Right lung (tissue), 2 donors: ENCODE measurements at regions not wholly inside any gene's neighbourhood (a gene's known extent, or its start where the extent isn't known, plus 50 kb on each side); places are given as distances from the start of the nearest gene placed in this dataset.
"Not testable (repeated sequence)": the region's sequence is repeated elsewhere in the genome, so short reads cannot be mapped to it uniquely, and the experiment has no call there.

Experiments
- DNase-seq, 2 donors: peaks; one replicate each; pipeline ENCODE4 v3.0.0-alpha.2; 2013

DNA sequence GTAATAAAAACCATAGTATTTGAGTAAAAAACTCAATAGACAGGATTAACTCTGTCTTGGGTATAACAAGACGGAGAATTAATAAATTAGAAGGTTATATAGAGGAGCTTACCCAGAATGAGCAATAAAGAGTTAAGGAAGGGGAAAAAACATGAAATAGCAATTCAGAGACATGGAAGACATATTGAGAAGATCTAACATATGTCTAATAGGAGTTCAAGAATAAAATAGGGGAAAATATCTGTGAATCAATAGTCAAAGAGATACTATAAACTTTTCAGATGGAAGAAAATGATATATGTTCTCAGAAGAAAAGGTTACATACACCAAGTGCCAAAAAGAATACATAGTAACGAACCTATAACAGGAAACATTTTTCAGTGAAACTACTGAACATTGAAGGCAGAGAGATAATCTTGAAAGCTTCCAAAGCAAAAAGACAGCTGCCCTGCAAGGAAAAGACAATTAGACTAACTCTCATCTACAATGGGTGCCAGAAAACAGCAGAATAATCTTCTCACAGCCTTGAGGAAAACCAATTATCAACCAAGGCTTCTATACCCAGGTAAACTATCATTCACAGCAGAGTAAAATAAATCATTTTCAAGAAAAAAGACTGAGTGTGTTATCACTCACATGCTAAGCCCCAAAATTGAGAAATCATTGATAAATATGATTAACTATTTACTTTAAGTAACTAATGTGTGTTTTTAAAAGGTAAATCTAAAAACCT is 106.0 kb downstream of the ENC1 start:
- no peak for DNase-seq

DNA sequence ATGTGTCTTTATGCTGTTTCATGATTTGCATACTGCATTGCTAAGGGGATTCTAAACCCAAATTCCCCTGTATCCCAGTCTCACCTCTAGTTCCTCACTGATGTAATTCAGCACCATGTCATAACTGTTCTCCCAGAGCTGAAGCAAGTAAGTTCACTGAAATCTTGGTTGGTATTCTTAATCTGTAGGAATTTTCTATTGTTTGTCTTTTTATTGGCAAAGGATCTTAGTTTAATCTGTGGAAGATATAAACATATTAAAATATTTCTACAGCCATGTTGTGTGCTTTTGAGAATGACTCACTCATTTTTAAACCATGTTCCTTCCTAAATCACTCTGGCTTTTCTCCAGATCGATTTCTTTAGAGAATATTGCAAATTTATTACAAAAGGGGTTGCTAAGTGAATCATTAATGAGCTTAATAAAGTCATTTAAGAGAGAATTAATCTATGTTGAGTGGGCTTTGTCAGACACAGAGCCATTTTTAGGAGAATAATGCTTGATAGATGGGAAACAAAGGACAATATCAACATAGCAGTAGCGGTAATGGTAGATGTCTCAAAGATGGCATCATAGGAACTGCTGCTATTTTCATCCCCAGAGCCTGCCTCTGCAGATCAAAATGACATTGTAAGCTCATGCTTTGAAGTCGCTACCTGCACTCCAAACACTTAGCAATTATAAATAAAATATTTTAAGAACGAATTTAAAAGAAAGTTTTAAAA is 110.0 kb downstream of the ENC1 start:
- DNase-seq = no peak

- DNase-seq = no peak
Measured at GRCh38 chr5:74529101-74529500, 111.4 kb downstream of the ENC1 start.

GRCh38 chr5:74526111-74526510 is 114.4 kb downstream of the ENC1 start:
- no peak for DNase-seq

GRCh38 chr5:74524767-74525166 is 115.8 kb downstream of the ENC1 start:
- not testable (repeated sequence) for DNase-seq

- DNase-seq = not testable (repeated sequence)
Measured at GRCh38 chr5:74523698-74524097, 116.8 kb downstream of the ENC1 start.

DNA sequence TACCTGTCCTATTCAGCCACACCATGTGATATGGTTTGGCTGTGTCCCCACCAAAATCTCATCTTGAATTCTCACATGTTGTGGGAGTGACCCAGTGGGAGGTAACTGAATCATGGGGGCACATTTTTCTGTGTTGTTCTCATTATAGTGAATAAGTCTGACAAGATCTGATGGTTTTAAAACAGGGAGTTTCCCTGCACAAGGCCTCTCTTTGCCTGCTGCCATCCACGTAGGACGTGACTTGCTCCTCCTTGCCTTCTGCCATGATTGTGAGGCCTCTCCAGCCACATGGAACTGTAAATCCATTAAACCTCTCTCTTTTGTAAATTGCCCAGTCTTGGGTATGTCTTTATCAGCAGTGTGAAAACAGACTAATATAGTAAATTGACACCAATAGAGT is 117.7 kb downstream of the ENC1 start:
- DNase-seq = not testable (repeated sequence)

DNA sequence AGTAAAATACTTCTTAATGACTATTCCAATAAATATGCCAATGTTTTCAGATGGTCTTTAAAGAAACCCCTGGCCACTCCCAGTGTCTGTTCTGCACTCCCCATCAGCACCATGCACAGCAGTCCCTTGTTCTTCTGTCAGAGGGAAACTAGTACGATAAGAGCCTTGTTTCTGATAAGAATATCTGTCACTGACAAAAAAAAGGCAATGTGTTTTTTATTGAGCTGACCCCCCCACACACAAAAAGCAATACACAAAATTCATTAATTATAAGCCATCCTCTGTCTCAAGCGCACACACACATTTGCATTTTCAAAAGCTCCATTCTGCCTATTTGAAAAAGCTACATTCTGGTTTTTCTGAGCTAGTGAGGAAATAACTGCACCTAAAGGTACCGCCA is 119.1 kb downstream of the ENC1 start:
- no peak for DNase-seq

- no peak for DNase-seq
Measured at GRCh38 chr5:74519679-74520078, 120.8 kb downstream of the ENC1 start.

- no peak for DNase-seq
Measured at GRCh38 chr5:74519161-74519571, 121.4 kb downstream of the ENC1 start.

- no peak for DNase-seq
Measured at GRCh38 chr5:74517700-74518099, 122.8 kb downstream of the ENC1 start.

- DNase-seq = no peak
Measured at GRCh38 chr5:74516211-74516636, 124.3 kb downstream of the ENC1 start.

- DNase-seq = no peak
Measured at GRCh38 chr5:74514888-74515551, 125.5 kb downstream of the ENC1 start.

DNA sequence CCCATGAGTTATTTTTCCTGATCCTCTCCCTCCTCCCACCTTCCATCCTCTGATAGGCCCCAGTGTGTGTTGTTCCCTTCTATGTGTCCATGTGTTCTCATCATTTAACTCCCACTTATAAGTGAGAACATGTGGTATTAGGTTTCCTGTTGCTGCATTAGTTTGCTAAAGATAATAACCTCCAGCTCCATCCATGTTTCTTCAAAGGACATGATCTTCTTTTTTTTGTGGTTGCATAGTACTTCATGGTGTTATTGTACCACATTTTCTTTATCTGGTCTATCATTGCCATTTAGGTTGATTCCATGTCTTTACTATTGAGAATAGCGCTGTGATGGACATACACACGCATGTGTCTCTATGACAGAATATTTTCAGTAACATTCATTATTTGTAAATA is 128.8 kb downstream of the ENC1 start:
- not testable (repeated sequence) for DNase-seq

DNA sequence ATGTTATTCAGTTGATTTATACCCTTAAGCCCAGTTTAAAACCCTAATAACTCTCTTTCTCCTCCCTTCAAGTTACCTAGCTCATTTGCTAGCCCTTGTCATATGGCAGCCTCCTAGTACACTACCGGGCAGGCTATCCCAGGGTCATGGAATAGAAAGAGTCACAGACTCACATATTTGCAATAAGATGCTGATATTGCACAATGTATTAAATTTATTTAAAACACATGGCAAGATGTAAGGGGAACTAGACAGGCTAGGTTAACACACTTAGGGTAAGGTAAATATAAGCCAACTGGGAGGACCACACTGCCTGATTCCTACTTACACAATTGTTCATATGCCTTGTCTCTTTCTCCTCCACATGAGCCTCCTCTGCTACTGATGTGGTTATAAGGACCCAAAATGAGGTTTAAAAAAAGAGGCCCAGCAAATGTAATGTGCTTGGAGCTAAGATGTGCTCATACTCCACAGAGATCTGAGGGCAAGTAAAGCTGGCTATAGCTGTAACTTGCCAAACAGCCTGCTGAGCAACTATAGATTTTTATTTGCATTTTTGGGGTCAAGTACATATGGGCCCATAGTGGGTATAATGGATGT is 130.0 kb downstream of the ENC1 start:
- DNase-seq = no peak

DNA sequence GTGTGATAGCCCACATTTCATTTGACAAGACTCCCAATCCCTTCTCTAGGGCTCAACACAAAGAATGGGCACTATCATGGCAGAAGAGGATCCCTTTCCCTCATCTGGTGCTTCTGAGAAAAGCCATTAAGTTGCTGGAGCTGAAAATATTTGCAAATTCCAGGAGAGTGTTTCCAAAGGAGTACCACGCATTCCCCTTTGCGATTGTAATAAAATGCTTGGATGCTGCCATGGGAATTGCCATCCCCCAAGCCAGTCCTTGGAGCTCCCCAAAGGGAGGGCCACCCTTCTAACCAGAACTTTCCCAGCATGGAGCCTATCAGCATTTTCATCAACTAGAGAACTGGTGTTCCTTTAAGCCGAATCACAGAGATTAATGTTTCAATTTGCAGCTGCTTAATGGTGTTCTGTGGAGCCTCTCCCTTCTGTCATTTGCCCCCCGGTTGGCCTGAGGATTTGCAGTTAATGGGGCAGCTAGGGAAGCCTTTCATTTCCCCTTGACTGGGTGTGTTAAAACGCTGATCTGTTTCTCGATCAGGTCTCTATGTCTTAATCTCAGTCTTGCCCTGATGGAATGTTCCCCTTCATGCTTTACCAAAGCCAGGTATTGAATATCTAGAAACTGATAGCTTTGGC is 133.0 kb downstream of the ENC1 start:
- no peak for DNase-seq

- DNase-seq = no peak
Measured at GRCh38 chr5:74506119-74506518, 134.4 kb downstream of the ENC1 start.

- no peak for DNase-seq
Measured at GRCh38 chr5:74504463-74504862, 136.1 kb downstream of the ENC1 start.

- no peak for DNase-seq
Measured at GRCh38 chr5:74502479-74502950, 138.0 kb downstream of the ENC1 start.

- no peak for DNase-seq
Measured at GRCh38 chr5:74501674-74502478, 138.7 kb downstream of the ENC1 start.
